ENCODE measurements at regions not wholly inside any gene's neighbourhood (a gene's known extent, or its start where the extent isn't known, plus 50 kb on each side); places are given as distances from the start of the nearest gene placed in this dataset.
"Not testable (repeated sequence)": the region's sequence is repeated elsewhere in the genome, so short reads cannot be mapped to it uniquely, and the experiment has no call there.

- no peak for DNase-seq
These were observed 131.9 kb downstream of the GPR37 start for GRCh38 chr7:124633740-124634139.

DNA sequence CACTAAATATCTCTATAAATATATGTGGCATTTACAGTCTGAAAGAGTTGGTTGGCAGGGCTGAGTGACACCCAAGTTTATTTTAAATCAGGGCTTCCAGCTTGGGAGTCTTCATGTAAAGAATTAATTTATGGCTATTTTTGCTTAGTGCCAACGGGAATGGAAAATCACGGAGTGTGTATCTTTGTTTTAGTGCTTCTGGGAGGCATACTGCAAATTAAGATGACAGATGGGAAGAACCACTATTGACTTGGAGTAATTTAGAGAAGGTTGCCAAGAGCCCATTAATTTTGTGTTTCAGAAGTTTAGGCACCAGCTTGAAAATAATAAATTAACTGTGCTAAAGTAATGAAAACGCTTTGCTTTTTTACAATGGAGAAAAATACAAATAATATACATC lies 135.2 kb downstream of the GPR37 start:
- DNase-seq: no peak

DNA sequence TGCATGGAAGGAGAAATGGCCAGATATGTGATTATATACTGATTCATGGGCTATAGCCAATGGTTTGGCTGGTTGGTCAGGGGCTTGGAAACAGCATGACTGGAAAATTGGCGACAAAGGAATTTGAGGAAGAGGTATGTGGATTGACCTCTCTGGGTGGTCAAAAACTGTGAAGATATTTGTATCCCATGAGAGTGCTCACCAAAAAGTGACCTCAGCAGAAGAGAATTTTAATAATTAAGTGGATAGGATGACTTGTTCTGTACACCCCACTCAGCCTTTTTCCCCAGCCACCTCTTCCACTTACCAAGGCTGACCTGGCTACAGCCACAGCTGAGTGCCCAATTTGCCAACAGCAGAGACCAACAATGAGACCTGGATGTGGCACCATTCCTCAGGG lies 146.7 kb downstream of the GPR37 start:
- DNase-seq: no peak

DNA sequence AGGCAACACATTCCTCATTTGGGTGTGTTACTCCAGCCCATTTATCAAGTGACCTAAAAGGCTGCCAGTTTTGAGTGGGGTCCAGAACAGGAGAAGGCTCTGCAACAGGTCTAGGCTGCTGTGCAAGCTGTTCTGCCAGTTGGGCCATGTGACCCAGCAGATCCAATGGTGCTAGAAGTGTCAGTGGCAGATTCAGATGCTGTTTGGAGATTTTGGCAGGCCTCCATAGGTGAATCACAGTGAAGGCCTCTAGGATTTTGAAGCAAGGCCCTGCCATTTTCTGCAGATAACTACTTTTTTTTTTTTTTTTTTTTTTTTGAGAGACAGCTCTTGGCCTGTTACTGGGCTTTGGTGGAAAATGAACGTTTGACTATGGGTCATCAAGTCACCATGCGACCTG lies 147.5 kb downstream of the GPR37 start:
- DNase-seq: not testable (repeated sequence)

- no peak for DNase-seq
These were observed 162.5 kb downstream of the GPR37 start for GRCh38 chr7:124603066-124603465.

GRCh38 chr7:124597509-124597908 lies 168.1 kb downstream of the GPR37 start:
- no peak for DNase-seq

- DNase-seq: no peak
These were observed 168.7 kb downstream of the GPR37 start for GRCh38 chr7:124596881-124597280.

GRCh38 chr7:124590814-124591213 lies 174.8 kb downstream of the GPR37 start:
- DNase-seq: no peak

DNA sequence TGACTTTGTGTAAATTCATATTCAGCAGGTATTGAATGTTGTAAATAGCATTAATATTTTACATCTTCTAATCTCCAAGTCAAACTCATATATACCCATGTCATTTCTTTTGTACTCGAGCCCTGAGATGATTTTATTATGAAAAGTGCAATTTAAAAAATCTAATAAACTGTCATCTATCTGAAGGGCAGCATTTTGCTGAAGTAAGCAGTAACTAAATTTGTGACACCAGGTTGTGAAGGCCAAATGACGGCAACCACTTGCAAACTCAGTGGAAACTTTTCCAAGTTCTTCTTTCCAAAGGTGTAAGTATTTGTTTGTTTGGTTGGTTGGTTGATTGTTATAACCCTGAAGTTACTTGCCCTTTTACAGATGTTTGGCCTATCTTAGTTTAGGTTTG lies 188.3 kb downstream of the GPR37 start:
- DNase-seq: no peak

GRCh38 chr7:124575176-124575575 lies 190.4 kb downstream of the GPR37 start:
- no peak for DNase-seq

DNA sequence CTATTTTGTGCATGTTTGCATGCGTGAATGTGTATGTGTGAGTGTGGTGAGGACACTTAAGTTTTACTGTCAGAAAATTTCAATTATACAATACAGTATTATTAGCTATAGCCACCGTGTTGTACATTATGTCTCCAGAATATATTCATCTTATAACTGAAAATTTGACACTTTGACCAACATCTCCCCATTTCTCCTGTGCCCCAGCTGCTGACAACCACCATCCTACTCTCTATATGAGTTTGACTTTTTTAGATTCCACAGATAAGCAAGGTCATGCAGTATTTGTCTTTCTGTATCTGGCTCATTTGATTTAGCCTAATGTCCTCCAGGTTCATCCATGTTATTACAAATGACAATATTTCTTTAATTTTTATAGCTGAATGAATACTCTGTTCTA lies 195.0 kb downstream of the GPR37 start:
- DNase-seq: no peak

DNA sequence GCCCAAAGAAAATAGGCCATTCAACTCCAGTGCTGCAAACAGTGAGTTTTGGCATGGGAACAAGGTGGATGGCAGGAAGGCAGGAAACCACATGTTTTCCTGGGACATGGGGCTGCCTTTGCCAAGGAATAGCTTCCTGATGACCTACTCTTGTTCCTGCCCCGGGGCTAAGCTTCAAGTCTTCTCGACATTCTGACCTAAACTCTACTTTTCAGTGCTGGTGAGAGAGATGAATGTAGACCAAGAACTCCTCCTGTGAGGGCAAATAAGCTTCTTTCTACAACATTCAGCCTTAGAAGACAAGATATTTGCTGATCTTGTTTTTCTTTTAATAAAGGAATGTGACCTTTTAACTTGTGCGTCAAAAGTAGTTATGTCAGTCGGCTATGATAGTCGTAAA lies 199.0 kb downstream of the GPR37 start:
- DNase-seq: no peak

DNA sequence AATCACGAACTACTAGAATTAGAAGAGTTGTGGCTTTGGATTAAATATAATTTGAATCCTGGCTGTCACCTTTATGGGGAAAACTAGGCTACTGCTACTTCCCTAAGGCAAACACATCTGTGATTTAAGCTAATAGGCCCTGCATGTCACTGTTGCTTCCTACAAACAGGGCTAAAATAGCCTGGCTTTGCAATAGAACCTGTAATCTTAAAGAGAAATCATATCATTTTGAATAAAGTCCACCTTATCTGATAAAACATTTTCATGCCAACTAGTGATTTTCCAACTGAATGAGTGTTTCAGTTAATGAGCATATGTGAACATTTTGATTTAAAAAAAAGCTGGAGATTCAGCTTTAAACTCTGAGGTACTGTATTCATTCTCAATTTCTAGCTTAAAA lies 208.0 kb downstream of the GPR37 start:
- no peak for DNase-seq

DNA sequence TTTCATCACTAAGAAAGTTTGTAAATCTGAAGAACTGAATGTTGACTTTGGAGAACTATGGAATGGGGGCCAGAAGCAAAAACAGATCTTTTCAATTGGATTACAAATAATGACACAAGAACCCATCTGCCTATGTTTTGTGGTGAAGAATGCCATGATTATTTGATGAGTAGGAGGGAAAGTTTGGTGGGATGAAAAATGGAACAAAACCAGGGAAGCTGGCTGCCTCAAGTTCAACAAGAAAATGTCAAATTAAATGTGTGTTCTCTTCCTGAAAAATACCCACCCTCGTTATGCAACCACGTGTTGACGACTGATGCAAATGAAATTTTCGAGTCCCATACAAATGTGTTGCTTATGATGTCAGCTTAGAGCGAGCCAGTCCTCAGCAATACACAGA lies 208.5 kb downstream of the GPR37 start:
- no peak for DNase-seq

DNA sequence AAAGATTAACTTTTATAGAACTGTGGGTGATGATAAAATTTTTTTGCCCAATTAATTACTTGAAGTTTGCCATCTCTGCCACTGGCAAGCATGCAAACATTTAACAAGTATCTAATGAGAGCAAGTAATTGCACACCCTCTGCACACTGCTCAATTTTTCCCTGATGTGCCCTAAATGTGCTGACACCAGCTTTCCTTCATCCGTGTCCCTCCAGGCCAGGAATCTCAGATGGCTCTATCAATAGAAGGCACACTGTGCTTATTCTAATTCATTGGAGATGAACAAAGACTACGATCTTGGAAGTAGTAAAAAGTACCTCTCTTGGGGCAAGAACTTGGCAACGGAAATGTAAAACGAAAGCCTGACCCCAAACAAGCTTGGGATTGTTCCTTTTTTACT lies 212.1 kb downstream of the GPR37 start:
- DNase-seq: no peak

DNA sequence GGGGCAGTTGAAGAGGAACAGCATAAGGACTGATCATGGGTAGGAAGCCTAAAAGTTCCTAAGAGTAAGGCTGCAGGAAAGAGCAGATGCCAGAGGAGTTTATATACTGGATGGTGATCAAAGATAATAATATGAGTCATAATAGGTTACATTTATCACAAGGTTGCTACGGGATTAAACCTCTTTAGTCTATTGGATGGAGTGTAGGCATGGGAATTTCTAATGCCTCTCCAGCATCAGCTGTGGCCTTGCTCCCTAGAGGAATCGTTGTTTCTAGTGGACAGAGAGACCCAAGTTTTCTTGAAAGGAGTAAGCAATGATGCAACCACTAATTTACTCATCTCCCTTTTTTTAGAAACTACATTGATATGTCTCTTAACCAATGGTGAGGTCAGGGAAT lies 213.4 kb downstream of the GPR37 start:
- DNase-seq: no peak

DNA sequence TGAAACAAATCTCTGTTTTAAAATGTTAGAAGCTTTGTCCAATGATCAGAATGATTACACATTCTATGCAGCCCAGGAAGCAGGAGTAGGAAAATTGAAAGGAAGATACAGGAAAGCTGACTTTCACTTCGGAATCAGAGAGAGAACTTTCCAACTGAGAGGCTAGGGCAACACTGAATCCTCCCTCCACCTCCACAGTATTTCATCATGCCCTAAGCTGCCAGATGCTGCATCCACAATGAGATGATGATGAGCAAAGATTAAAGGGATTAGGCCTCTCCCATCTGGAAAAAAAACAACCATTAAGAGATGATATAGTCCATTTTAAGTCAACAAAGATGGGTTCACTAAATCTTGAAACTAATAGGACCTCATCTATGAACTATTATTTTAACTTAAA lies 215.6 kb downstream of the GPR37 start:
- DNase-seq: no peak

- no peak for DNase-seq
These were observed 223.1 kb downstream of the GPR37 start for GRCh38 chr7:124542476-124542875.

DNA sequence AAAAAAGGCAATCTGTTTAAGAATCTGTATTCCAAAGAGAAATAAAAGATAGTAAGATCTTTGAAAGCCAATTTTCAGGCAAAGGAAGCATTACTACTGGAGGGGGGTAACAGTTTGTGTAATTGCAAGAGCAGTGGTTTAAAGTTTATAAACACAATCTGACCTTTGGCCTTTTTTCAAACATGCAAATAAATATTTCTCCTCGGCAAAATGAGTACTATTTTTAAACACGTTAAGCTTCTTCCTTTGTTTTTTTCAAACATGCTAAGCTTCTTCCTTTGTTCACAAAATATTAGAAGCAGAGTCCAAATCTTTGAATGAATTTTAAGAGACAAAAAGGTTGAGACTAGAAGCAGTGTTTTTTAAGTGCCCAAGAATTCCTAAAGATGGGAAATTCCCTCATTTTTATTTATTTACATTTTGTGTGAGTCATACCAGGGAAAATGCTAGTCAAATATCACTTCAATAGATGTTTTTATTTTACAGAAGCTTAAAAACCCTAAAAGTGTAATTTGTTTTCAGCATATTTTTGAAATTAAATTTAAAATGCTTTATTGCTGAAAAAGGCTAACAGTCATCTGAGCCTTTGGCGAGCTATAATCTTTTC lies 229.3 kb downstream of the GPR37 start:
- DNase-seq: no peak

DNA sequence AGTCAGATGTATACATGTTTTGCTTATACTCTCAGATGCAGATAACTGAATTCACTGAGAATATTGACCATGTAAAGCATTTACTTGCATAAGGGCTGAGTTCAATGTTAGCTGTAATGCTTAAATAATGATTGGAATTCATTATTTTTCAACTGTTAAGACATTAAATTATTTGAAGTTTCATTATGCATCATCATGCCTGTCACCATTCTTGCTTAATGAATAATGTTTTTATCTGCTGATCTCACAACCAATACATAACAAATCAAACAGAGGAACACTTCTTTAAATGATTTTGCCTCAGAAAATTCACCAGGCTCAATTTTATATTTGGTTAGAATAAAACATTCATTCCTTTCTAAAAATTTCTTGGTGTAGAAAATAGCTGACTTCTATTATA lies 233.4 kb downstream of the GPR37 start:
- no peak for DNase-seq

DNA sequence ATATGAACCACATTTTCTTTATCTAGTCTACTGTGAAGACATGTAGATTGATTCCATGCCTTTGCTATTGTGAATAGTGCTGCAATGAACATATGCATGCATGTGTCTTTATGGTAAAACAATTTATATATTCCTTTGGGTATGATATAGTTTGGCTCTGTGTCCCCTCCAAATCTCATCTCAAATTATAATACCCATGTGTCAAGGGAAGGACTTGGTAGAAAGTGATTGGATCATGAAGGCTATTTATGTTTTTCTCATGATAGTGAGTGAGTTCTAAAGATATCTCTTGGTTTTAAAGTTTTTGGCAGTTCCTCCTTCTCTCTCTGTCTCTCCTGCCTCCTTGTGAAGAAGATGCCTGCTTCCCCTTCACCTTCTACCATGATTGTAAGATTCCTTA lies 248.7 kb downstream of the GPR37 start:
- no peak for DNase-seq

GRCh38 chr7:124515106-124515830 lies 250.3 kb downstream of the GPR37 start:
- no peak for DNase-seq

- DNase-seq: no peak
These were observed 251.1 kb downstream of the GPR37 start for GRCh38 chr7:124514471-124514870.

- peak; percentile 58 for DNase-seq
These were observed 268.4 kb downstream of the GPR37 start for GRCh38 chr7:124497176-124497575.

GRCh38 chr7:124489925-124490324 lies 275.7 kb downstream of the GPR37 start:
- DNase-seq: peak; percentile 33

Measured in NCI-H748 treated with DMSO at 0.1 percent for 48 hours (cell line).